ENCODE measurements at regions not wholly inside any gene's neighbourhood (a gene's known extent, or its start where the extent isn't known, plus 50 kb on each side); places are given as distances from the start of the nearest gene placed in this dataset.
A peak's percentile ranks its signal among the peaks of the same experiment; 100 is the strongest.

DNA sequence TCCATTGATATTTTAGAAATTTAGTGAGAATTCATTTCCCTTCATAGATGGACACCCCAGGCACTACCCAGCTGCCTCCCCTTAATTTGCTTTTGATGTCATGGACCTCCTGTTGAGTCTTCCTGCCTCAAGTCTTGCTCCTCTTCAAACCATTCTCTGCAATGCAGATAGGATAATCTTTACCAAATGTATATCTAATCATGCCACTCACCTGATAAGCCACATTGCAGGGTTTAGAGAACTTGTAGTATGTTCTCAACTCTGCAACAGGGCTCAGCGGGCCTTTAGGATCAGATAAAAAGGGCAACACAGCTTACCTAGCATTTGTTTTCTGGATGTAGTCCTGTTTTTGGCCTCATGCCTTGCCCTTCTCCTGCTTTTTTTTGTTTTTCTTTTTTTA lies 234.5 kb downstream of the EMP1 start:
- Histone ChIP-seq H3K4me3 (ENCODE audit: insufficient read depth, low read length) (no peak overlapping the region), H3K9me3 (ENCODE audit: low read depth, low read length) (no peaks in the 10 kb centered on the region), H3K27ac (ENCODE audit: low read depth, low read length) (no peak overlapping the region), H3K79me2 (ENCODE audit: insufficient read depth, low read length) (no peaks in the 10 kb centered on the region), H2AFZ (ENCODE audit: low read length) (no peak overlapping the region), H3K27me3 (ENCODE audit: insufficient read depth, low read length) (no peaks in the 10 kb centered on the region), H3K4me2 (ENCODE audit: insufficient read depth, low read length) (no peak overlapping the region), H3K4me1 (ENCODE audit: insufficient read depth, low read length) (peaks cover 2% of the 10 kb centered on the region), H3K36me3 (ENCODE audit: insufficient read depth, low read length) (no peaks in the 10 kb centered on the region), H4K20me1 (ENCODE audit: insufficient read depth, low read length) (no peaks in the 10 kb centered on the region)
- DNase-seq (ENCODE audit: insufficient read length, low spot score, missing footprints): no peak
- TF ChIP-seq, protein P1, sequence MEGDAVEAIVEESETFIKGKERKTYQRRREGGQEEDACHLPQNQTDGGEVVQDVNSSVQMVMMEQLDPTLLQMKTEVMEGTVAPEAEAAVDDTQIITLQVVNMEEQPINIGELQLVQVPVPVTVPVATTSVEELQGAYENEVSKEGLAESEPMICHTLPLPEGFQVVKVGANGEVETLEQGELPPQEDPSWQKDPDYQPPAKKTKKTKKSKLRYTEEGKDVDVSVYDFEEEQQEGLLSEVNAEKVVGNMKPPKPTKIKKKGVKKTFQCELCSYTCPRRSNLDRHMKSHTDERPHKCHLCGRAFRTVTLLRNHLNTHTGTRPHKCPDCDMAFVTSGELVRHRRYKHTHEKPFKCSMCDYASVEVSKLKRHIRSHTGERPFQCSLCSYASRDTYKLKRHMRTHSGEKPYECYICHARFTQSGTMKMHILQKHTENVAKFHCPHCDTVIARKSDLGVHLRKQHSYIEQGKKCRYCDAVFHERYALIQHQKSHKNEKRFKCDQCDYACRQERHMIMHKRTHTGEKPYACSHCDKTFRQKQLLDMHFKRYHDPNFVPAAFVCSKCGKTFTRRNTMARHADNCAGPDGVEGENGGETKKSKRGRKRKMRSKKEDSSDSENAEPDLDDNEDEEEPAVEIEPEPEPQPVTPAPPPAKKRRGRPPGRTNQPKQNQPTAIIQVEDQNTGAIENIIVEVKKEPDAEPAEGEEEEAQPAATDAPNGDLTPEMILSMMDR (IDR thresholded peaks at IDR 0.05; ENCODE audit: extremely low read depth, low read depth, low read length): no peak

DNA sequence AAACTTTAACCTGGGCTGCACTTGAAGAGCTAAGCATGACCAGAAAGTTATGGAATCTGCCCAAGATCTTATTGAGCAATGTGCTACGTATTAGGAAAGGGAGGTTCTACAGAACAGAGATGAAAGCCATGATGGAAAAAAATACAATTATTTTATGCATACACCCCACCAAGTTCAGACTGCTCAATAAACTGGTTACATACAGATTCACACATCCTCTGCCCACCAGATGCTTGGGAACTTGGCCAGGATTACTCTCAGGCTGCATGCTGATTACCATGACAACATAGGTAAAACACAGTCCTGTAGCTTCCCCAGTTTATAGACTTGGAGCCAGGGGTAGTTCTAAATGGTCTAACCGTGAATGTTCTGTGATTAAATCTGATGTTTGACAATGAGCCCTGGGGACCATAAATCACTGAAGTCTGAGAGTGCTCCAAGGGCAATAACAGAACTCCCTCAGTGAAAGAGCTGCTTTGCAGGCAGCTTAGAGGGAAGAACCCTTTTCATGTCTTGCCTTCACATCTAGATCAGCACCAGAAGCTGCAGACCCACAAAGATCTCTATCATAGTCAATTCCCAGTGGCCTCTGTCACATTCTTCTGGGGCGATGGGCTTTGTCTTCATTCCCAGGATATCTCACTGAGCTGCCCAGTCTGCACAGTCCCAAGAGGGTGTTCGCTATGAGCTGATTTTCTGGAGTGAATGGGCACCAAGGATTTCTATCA lies 232.2 kb downstream of the EMP1 start:
- Histone ChIP-seq H3K36me3 (ENCODE audit: insufficient read depth, low read length) (no peaks in the 10 kb centered on the region), H2AFZ (ENCODE audit: low read length) (no peak overlapping the region), H3K79me2 (ENCODE audit: insufficient read depth, low read length) (no peaks in the 10 kb centered on the region), H3K4me2 (ENCODE audit: insufficient read depth, low read length) (no peak overlapping the region), H3K27ac (ENCODE audit: low read depth, low read length) (no peak overlapping the region), H3K27me3 (ENCODE audit: insufficient read depth, low read length) (no peaks in the 10 kb centered on the region), H3K4me1 (ENCODE audit: insufficient read depth, low read length) (peaks cover 13% of the 10 kb centered on the region), H4K20me1 (ENCODE audit: insufficient read depth, low read length) (no peaks in the 10 kb centered on the region), H3K4me3 (ENCODE audit: insufficient read depth, low read length) (no peak overlapping the region), H3K9me3 (ENCODE audit: low read depth, low read length) (no peaks in the 10 kb centered on the region)
- TF ChIP-seq, protein P1 (IDR thresholded peaks at IDR 0.05; ENCODE audit: extremely low read depth, low read depth, low read length): no peak
- DNase-seq (ENCODE audit: insufficient read length, low spot score, missing footprints): no peak

DNA sequence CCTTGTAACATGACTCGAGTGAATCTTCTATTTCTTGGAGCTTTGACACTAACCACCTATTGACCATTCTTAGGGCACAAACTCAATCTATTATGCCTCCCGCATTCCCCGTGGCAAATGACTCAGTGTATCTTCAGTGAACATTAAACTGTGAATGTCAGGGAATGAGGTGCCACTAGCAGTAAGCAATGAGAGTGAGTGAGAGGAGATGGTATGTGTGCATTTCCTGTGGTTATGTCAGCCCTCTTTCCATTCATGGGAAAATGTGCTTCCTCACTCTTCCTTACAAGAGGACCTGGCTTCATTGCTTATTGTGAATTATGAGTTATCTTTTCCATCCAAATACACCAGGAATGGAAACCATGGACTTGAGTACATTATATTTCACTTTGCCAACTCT lies 229.2 kb downstream of the EMP1 start:
- H3K9me3 ChIP-seq (ENCODE audit: low read depth, low read length): no peaks in the 10 kb centered on the region
- peaks cover 13% of the 10 kb centered on the region for H3K4me1 ChIP-seq (ENCODE audit: insufficient read depth, low read length)
- peak overlapping the region; percentile 17 for H3K4me2 ChIP-seq (ENCODE audit: insufficient read depth, low read length)
- TF ChIP-seq, protein P1 (IDR thresholded peaks at IDR 0.05; ENCODE audit: extremely low read depth, low read depth, low read length): no peak
- no peaks in the 10 kb centered on the region for H3K79me2 ChIP-seq (ENCODE audit: insufficient read depth, low read length)
- peak; percentile 73 for DNase-seq (ENCODE audit: insufficient read length, low spot score, missing footprints)
- H3K27ac ChIP-seq (ENCODE audit: low read depth, low read length): peak overlapping the region; percentile 36
- peak overlapping the region; percentile 40 for H2AFZ ChIP-seq (ENCODE audit: low read length)
- no peak overlapping the region for H3K4me3 ChIP-seq (ENCODE audit: insufficient read depth, low read length)
- no peaks in the 10 kb centered on the region for H3K36me3 ChIP-seq (ENCODE audit: insufficient read depth, low read length)
- no peaks in the 10 kb centered on the region for H4K20me1 ChIP-seq (ENCODE audit: insufficient read depth, low read length)
- no peaks in the 10 kb centered on the region for H3K27me3 ChIP-seq (ENCODE audit: insufficient read depth, low read length)

DNA sequence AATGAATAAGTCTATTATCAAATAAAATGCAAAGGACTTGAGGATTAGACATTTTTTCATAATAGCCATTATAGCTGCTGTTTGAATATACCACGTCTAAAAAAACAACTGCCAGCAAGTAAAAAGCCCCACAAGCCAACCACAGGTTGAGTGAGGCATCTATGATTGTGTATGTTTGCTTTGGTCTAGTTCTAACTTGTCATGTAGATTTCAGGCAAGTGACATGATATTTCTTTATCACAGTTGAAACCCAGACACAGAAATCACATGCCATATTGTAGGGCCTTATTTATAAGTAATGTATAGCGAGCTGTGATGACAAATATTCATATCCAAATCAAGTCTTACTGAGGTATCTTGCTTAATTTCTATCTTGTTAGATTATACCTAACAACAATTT lies 225.8 kb downstream of the EMP1 start:
- Histone ChIP-seq H3K79me2 (ENCODE audit: insufficient read depth, low read length) (no peaks in the 10 kb centered on the region), H3K4me3 (ENCODE audit: insufficient read depth, low read length) (no peak overlapping the region), H3K4me2 (ENCODE audit: insufficient read depth, low read length) (no peak overlapping the region), H3K27me3 (ENCODE audit: insufficient read depth, low read length) (peaks cover 4% of the 10 kb centered on the region), H2AFZ (ENCODE audit: low read length) (no peak overlapping the region), H3K36me3 (ENCODE audit: insufficient read depth, low read length) (no peaks in the 10 kb centered on the region), H3K27ac (ENCODE audit: low read depth, low read length) (no peak overlapping the region), H3K4me1 (ENCODE audit: insufficient read depth, low read length) (peaks cover 13% of the 10 kb centered on the region), H3K9me3 (ENCODE audit: low read depth, low read length) (no peaks in the 10 kb centered on the region), H4K20me1 (ENCODE audit: insufficient read depth, low read length) (no peaks in the 10 kb centered on the region)
- TF ChIP-seq, protein P1 (IDR thresholded peaks at IDR 0.05; ENCODE audit: extremely low read depth, low read depth, low read length): no peak
- DNase-seq (ENCODE audit: insufficient read length, low spot score, missing footprints): peak; percentile 53

Data from osteoblast (primary cell).